H1 (cell line): ENCODE measurements at regions not wholly inside any gene's neighbourhood (a gene's known extent, or its start where the extent isn't known, plus 50 kb on each side); places are given as distances from the start of the nearest gene placed in this dataset.

ENCODE experiments used
- CTCF ChIA-PET: fragments of 300-600 bp; sonication (Branson Sonifier 250); formaldehyde crosslinking; loops from one replicate; lab custom pipeline; 2021; ENCODE audit not compliant: partially characterized antibody; lab: Charles Lee
- POLR2A ChIA-PET: fragments of 300-600 bp; sonication (Branson Sonifier 250); formaldehyde crosslinking; loops from one replicate; lab custom pipeline; 2021; ENCODE audit warnings: inconsistent platforms; ENCODE audit not compliant: partially characterized antibody; lab: Charles Lee
- DNase-seq, 2 experiments: peaks; one replicate each; pipeline versions ENCODE4 v3.0.0 to v3.0.0-alpha.2; 2010 to 2022; ENCODE audit warnings: low spot score in 2 of 2, low read depth in 1 of 2, mixed read lengths in 1 of 2
- FAIRE-seq: peaks from 2 replicates; lab custom pipeline; 2011; peaks lifted over from hg19 to GRCh38; lab: Jason Lieb, UNC
- H2AFZ ChIP-seq: 2 replicates; pipeline ENCODE4 v1.8.1; 2012; ENCODE audit warnings: low read length, inconsistent platforms
- H2AK5ac ChIP-seq: 2 replicates; pipeline ENCODE4 v1.6.1; 2013; ENCODE audit warnings: low read depth, low read length
- H2BK120ac ChIP-seq: replicated peaks from 2 replicates; pipeline ENCODE3; 2013; ENCODE audit warnings: low read depth, low read length, inconsistent platforms
- H2BK12ac ChIP-seq: 2 replicates; pipeline ENCODE4 v1.6.1; 2013; ENCODE audit warnings: low read depth, low read length
- H2BK15ac ChIP-seq: 2 replicates; pipeline ENCODE4 v1.6.1; 2013; ENCODE audit warnings: low read length
- H2BK20ac ChIP-seq: 2 replicates; pipeline ENCODE4 v1.6.1; 2013; ENCODE audit warnings: low read length
- H2BK5ac ChIP-seq: 2 replicates; pipeline ENCODE4 v1.6.1; 2013; ENCODE audit warnings: low read depth, low read length
- H3K14ac ChIP-seq: 2 replicates; pipeline ENCODE4 v1.6.1; 2013; ENCODE audit warnings: inconsistent platforms; ENCODE audit not compliant: insufficient read length
- H3K18ac ChIP-seq: 2 replicates; pipeline ENCODE4 v1.6.1; 2013; ENCODE audit warnings: low read length; ENCODE audit errors: extremely low read depth
- H3K23ac ChIP-seq: 2 replicates; pipeline ENCODE4 v1.6.1; 2013; ENCODE audit warnings: inconsistent platforms; ENCODE audit not compliant: insufficient read length
- H3K23me2 ChIP-seq: 2 replicates; pipeline ENCODE4 v1.6.1; 2013; ENCODE audit warnings: low read depth, low read length
- H3K27ac ChIP-seq: 2 replicates; pipeline ENCODE4 v1.6.1; 2011; ENCODE audit warnings: low read depth, low read length, inconsistent platforms
- H3K27me3 ChIP-seq, 4 experiments: replicated peaks in 1 of 4; 1 replicate in 1 of 4; 2 replicates in 3 of 4; pipeline versions ENCODE4 v1.6.1 to v1.8.1; 2011 to 2013; ENCODE audit warnings: low read length in 3 of 4, mild to moderate bottlenecking in 3 of 4, inconsistent platforms in 2 of 4, mixed read lengths in 2 of 4, moderate library complexity in 1 of 4; ENCODE audit not compliant: control insufficient read depth in 3 of 4, insufficient read depth in 3 of 4; ENCODE audit errors: extremely low read depth in 1 of 4
- H3K36me3 ChIP-seq, 4 experiments: 2 replicates each; pipeline versions ENCODE4 v1.6.1 to v1.8.1; 2011 to 2013; ENCODE audit warnings: mild to moderate bottlenecking in 4 of 4, low read length in 3 of 4, moderate library complexity in 2 of 4, control low read depth in 1 of 4, inconsistent platforms in 1 of 4; ENCODE audit not compliant: insufficient read depth in 4 of 4, control insufficient read depth in 2 of 4
- H3K4ac ChIP-seq: replicated peaks from 2 replicates; pipeline ENCODE3; 2013; ENCODE audit warnings: low read length, low read depth, mixed read lengths, inconsistent platforms; ENCODE audit not compliant: insufficient read length
- H3K4me1 ChIP-seq, 4 experiments: replicated peaks in 1 of 4; 1 replicate in 1 of 4; 2 replicates in 3 of 4; pipeline versions ENCODE4 v1.6.1 to v1.8.1; 2011 to 2013; ENCODE audit warnings: low read length in 3 of 4, inconsistent platforms in 2 of 4, mixed read lengths in 1 of 4; ENCODE audit not compliant: insufficient read depth in 4 of 4, control insufficient read depth in 3 of 4
- H3K4me2 ChIP-seq, 2 experiments: 2 replicates each; pipeline versions ENCODE4 v1.6.1 to v1.8.1; 2011 to 2013; ENCODE audit warnings: low read depth in 2 of 2, low read length in 2 of 2, control low read depth in 1 of 2, inconsistent platforms in 1 of 2, mild to moderate bottlenecking in 1 of 2; ENCODE audit not compliant: insufficient read depth in 1 of 2
- H3K4me3 ChIP-seq, 4 experiments: fragments of 200-600, 300-600 bp in 1 of 4; sonication (generic), shearing (Covaris generic), sonication (Bioruptor Twin) in 1 of 4; 2 replicates each; pipeline versions ENCODE4 v1.5.1 to v1.8.1; 2011 to 2016; ENCODE audit warnings: low read length in 4 of 4, low read depth in 3 of 4, control low read depth in 2 of 4, inconsistent platforms in 2 of 4, mild to moderate bottlenecking in 2 of 4, mixed read lengths in 1 of 4, moderate library complexity in 1 of 4; ENCODE audit not compliant: insufficient read depth in 2 of 4; ENCODE audit errors: extremely low read depth in 1 of 4
- H3K56ac ChIP-seq: replicated peaks from 2 replicates; pipeline ENCODE3; 2013; ENCODE audit warnings: low read depth, mild to moderate bottlenecking, mixed read lengths, low read length, inconsistent platforms; ENCODE audit not compliant: insufficient read length
- H3K79me1 ChIP-seq: 2 replicates; pipeline ENCODE4 v1.6.1; 2013; ENCODE audit warnings: low read depth, low read length, control low read depth
- H3K79me2 ChIP-seq, 2 experiments: 2 replicates each; pipeline versions ENCODE4 v1.6.1 to v1.8.1; 2012 to 2013; ENCODE audit warnings: low read length in 2 of 2, mild to moderate bottlenecking in 2 of 2, inconsistent platforms in 1 of 2; ENCODE audit not compliant: insufficient read depth in 2 of 2, control insufficient read depth in 1 of 2
- H3K9ac ChIP-seq, 4 experiments: replicated peaks in 1 of 4; 1 replicate in 1 of 4; 2 replicates in 3 of 4; pipeline versions ENCODE4 v1.6.1 to v1.8.1; 2011 to 2013; ENCODE audit warnings: low read depth in 3 of 4, low read length in 3 of 4, control low read depth in 2 of 4, mild to moderate bottlenecking in 2 of 4, moderate library complexity in 2 of 4, inconsistent platforms in 1 of 4; ENCODE audit errors: extremely low read depth in 1 of 4
- H3K9me3 ChIP-seq, 2 experiments: 2 replicates each; pipeline versions ENCODE4 v1.6.1 to v1.8.1; 2012 to 2013; ENCODE audit warnings: mild to moderate bottlenecking in 2 of 2, moderate library complexity in 2 of 2, control low read depth in 1 of 2, inconsistent platforms in 1 of 2, low read depth in 1 of 2, low read length in 1 of 2, mixed read lengths in 1 of 2; ENCODE audit not compliant: insufficient read depth in 2 of 2
- H4K20me1 ChIP-seq, 2 experiments: replicated peaks in 1 of 2; 2 replicates each; pipeline versions ENCODE3 to v1.8.1; 2011 to 2013; ENCODE audit warnings: inconsistent platforms in 2 of 2, low read length in 2 of 2, mild to moderate bottlenecking in 1 of 2; ENCODE audit not compliant: insufficient read depth in 2 of 2, control insufficient read depth in 1 of 2
- H4K5ac ChIP-seq: 2 replicates; pipeline ENCODE4 v1.6.1; 2013; ENCODE audit warnings: low read length, low read depth, mixed read lengths, inconsistent platforms; ENCODE audit not compliant: insufficient read length
- H4K8ac ChIP-seq: 2 replicates; pipeline ENCODE4 v1.8.0; 2013; ENCODE audit warnings: mild to moderate bottlenecking, moderate library complexity, low read length, inconsistent platforms; ENCODE audit not compliant: insufficient read depth; ENCODE audit errors: extremely low read depth
- H4K91ac ChIP-seq: replicated peaks from 2 replicates; pipeline ENCODE3; 2013; ENCODE audit warnings: low read length, mixed read lengths, inconsistent platforms; ENCODE audit not compliant: insufficient read length
- BACH1 ChIP-seq: IDR thresholded peaks from 2 replicates; pipeline ENCODE4 v1.6.1; 2012; ENCODE audit warnings: low read length, improper control_type of control experiment
- CBX5 ChIP-seq: fragments of 300-800, 300-1000 bp; sonication (generic); IDR thresholded peaks from 2 replicates; pipeline ENCODE4 v1.7.1; 2016; ENCODE audit warnings: antibody characterized with exemption, low read length, low read depth
- GABPA ChIP-seq: IDR thresholded peaks from 2 replicates; pipeline ENCODE4 v1.6.1; 2011; ENCODE audit warnings: mild to moderate bottlenecking, low read length, moderate library complexity, borderline replicate concordance; ENCODE audit not compliant: insufficient read depth
- JUN ChIP-seq: IDR thresholded peaks from 2 replicates; pipeline ENCODE4 v1.6.1; 2011; ENCODE audit warnings: low read depth, mild to moderate bottlenecking, improper control_type of control experiment, low read length
- KDM5A ChIP-seq: fragments of 200-600 bp; IDR thresholded peaks from 2 replicates; pipeline ENCODE4 v1.7.1; 2012; ENCODE audit warnings: mild to moderate bottlenecking, low read length, inconsistent platforms, mixed read lengths
- POLR2A ChIP-seq, 2 experiments: IDR thresholded peaks; 1 replicate in 1 of 2; 2 replicates in 1 of 2; pipeline ENCODE4 v1.6.1; 2011; ENCODE audit warnings: low read depth in 2 of 2, low read length in 2 of 2, mild to moderate bottlenecking in 2 of 2; ENCODE audit errors: control extremely low read depth in 1 of 2
- RNF2 ChIP-seq: fragments of 200-900, 300-1000 bp; sonication (generic); IDR thresholded peaks from 2 replicates; pipeline ENCODE4 v1.7.1; 2016; ENCODE audit warnings: borderline replicate concordance, low read depth, mild to moderate bottlenecking, antibody characterized with exemption, low read length; ENCODE audit not compliant: poor library complexity, severe bottlenecking; ENCODE audit errors: missing control alignments
- SAP30 ChIP-seq: fragments of 300-600 bp; sonication (generic); IDR thresholded peaks from 2 replicates; pipeline ENCODE4 v1.7.1; 2012; ENCODE audit warnings: low read length, moderate library complexity, mild to moderate bottlenecking, inconsistent platforms; ENCODE audit not compliant: insufficient read depth, insufficient replicate concordance
- SIRT6 ChIP-seq: IDR thresholded peaks from one replicate; pipeline ENCODE4 v1.7.1; 2012; ENCODE audit warnings: low read length, inconsistent platforms
- SP2 ChIP-seq: IDR thresholded peaks from 2 replicates; pipeline ENCODE4 v1.6.1; 2012; ENCODE audit warnings: mild to moderate bottlenecking, low read length, inconsistent platforms
- YY1 ChIP-seq: IDR thresholded peaks from 2 replicates; pipeline ENCODE4 v1.6.1; 2011; ENCODE audit warnings: low read depth, mild to moderate bottlenecking, low read length
- ZNF274 ChIP-seq: IDR thresholded peaks from 2 replicates; pipeline ENCODE4 v1.7.0; 2012; ENCODE audit warnings: low read length, borderline replicate concordance; ENCODE audit errors: extremely low read depth
- WGBS, 2 experiments: shearing (Covaris generic) in 1 of 2; methylation state at CpG; one replicate each; pipeline versions ENCODE4 v1.1.6 to v1.1.7; 2013 to 2015; ENCODE audit warnings: low lambda C conversion rate in 2 of 2, mixed read lengths in 2 of 2, inconsistent platforms in 1 of 2, low coverage in 1 of 2, missing lambda C conversion rate in 1 of 2; ENCODE audit not compliant: insufficient replicate concordance in 2 of 2, insufficient coverage in 1 of 2, insufficient read length in 1 of 2; ENCODE audit errors: extremely low coverage in 1 of 2, missing lambda C conversion rate in 1 of 2; 5-methylcytosine and 5-hydroxymethylcytosine counted together
- TF ChIP-seq, protein P1 (sequence below), 3 experiments: IDR thresholded peaks; 1 replicate in 2 of 3; 2 replicates in 1 of 3; pipeline versions ENCODE4 v1.5.1 to v1.6.1; 2011; ENCODE audit warnings: low read length in 3 of 3, mild to moderate bottlenecking in 3 of 3, inconsistent platforms in 2 of 3, low read depth in 1 of 3, moderate library complexity in 1 of 3; ENCODE audit not compliant: insufficient read depth in 1 of 3; ENCODE audit errors: control extremely low read depth in 1 of 3

DNA sequence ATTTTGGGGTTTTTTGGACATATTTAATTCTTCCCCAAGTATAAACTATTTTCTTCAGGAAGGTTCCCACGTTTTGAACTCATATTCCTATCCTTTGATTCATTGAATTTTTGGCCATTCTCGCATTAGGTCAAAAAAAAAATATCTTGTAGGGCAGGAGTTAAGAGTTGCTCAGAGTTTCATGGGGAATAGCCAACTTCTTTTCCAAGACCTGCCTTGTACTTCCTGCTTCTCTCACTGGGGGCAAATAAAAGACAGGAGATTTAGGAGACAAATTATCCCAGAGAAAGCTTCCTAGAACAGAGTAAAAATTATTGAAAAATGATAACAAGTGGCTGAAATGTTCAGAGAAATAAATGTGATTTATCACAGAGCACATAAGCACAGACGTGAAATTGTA lies 55.2 kb upstream of the BCL11A start:
- Histone ChIP-seq H3K4ac (no peak overlapping the region), H3K23ac (no peak overlapping the region), H2AFZ (no peak overlapping the region), H2BK12ac (no peak overlapping the region), H3K4me1 (peaks cover 0 to 2% (median 0%) of the 10 kb centered on the region in 4 experiments; a peak in 1 of 7 replicates), H3K79me2 (no peaks in the 10 kb centered on the region), H3K23me2 (no peaks in the 10 kb centered on the region), H2AK5ac (no peak overlapping the region), H3K4me2 (no peak overlapping the region), H2BK5ac (no peak overlapping the region), H3K9me3 (no peaks in the 10 kb centered on the region), H4K5ac (no peak overlapping the region), H3K56ac (no peak overlapping the region), H4K20me1 (no peaks in the 10 kb centered on the region), H2BK15ac (no peak overlapping the region), H3K79me1 (no peaks in the 10 kb centered on the region), H3K27me3 (no peaks in the 10 kb centered on the region), H3K4me3 (no peak overlapping the region), H2BK120ac (no peak overlapping the region), H4K8ac (no peak overlapping the region), H3K27ac (no peak overlapping the region), H2BK20ac (no peak overlapping the region), H3K14ac (no peak overlapping the region), H3K36me3 (no peaks in the 10 kb centered on the region), H3K18ac (no peak overlapping the region), H4K91ac (no peak overlapping the region), H3K9ac (no peak overlapping the region)
- 68% methylated on average over 3 of the region's 3 CpGs; no CpG with 5 or more reads in 1 of the 2 experiments for WGBS, 2 experiments
- POLR2A ChIA-PET = no interaction called here
- CTCF ChIA-PET = interaction anchor here (1.3 to 1.5 kb wide), 4 partner anchors 9 to 35 kb away, joined by 3 to 6 read pairs (median 3); no protein-coding TSS in a partner anchor
- no peak for DNase-seq
- FAIRE-seq = no peak
- no peak for TF ChIP-seq RNF2
- no peak for TF ChIP-seq JUN
- no peak for TF ChIP-seq BACH1
- TF ChIP-seq KDM5A = no peak
- no peak for TF ChIP-seq SP2
- TF ChIP-seq SAP30 = no peak
- TF ChIP-seq, protein P1, sequence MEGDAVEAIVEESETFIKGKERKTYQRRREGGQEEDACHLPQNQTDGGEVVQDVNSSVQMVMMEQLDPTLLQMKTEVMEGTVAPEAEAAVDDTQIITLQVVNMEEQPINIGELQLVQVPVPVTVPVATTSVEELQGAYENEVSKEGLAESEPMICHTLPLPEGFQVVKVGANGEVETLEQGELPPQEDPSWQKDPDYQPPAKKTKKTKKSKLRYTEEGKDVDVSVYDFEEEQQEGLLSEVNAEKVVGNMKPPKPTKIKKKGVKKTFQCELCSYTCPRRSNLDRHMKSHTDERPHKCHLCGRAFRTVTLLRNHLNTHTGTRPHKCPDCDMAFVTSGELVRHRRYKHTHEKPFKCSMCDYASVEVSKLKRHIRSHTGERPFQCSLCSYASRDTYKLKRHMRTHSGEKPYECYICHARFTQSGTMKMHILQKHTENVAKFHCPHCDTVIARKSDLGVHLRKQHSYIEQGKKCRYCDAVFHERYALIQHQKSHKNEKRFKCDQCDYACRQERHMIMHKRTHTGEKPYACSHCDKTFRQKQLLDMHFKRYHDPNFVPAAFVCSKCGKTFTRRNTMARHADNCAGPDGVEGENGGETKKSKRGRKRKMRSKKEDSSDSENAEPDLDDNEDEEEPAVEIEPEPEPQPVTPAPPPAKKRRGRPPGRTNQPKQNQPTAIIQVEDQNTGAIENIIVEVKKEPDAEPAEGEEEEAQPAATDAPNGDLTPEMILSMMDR (IDR thresholded peaks at IDR 0.05; ENCODE audit: control extremely low read depth in 1 of 3, insufficient read depth in 1 of 3, low read depth in 1 of 3, low read length in 3 of 3) = no peak
- no peak for TF ChIP-seq SIRT6
- TF ChIP-seq CBX5 = no peak
- TF ChIP-seq GABPA = no peak
- no peak for TF ChIP-seq YY1
- TF ChIP-seq POLR2A (IDR thresholded peaks at IDR 0.05; ENCODE audit: control extremely low read depth in 1 of 2, low read depth in 2 of 2, low read length in 2 of 2) = no peak
- no peak for TF ChIP-seq ZNF274
